BJ (cell line): ENCODE measurements at regions not wholly inside any gene's neighbourhood (a gene's known extent, or its start where the extent isn't known, plus 50 kb on each side); places are given as distances from the start of the nearest gene placed in this dataset.
"Not testable (repeated sequence)": the region's sequence is repeated elsewhere in the genome, so short reads cannot be mapped to it uniquely, and the experiment has no call there.

Experiments
- CTCF ChIA-PET: fragments of 350-600 bp; formaldehyde crosslinking; extraction: SDS; loops from one replicate; lab custom pipeline; 2021; ENCODE audit warnings: antibody characterized with exemption, inconsistent platforms; lab: Yijun Ruan, JAX
- POLR2A ChIA-PET: fragments of 300-600 bp; sonication (Branson Sonifier 250); formaldehyde crosslinking; extraction: SDS; loops from one replicate; lab custom pipeline; 2021; ENCODE audit warnings: antibody characterized with exemption; lab: Charles Lee
- DNase-seq: peaks from one replicate; pipeline ENCODE4 v3.0.0-alpha.2; 2011; ENCODE audit warnings: low read depth
- H3K27me3 ChIP-seq: 2 replicates; pipeline ENCODE4 v1.6.0; 2011; ENCODE audit warnings: low read length; ENCODE audit not compliant: control insufficient read depth, insufficient read depth
- H3K36me3 ChIP-seq: 2 replicates; pipeline ENCODE4 v1.5.1; 2011; ENCODE audit warnings: low read length; ENCODE audit not compliant: control insufficient read depth, insufficient read depth
- H3K4me3 ChIP-seq: 2 replicates; pipeline ENCODE4 v1.5.1; 2011; ENCODE audit warnings: low read depth, mild to moderate bottlenecking, control low read depth, low read length
- CTCF ChIP-seq: IDR thresholded peaks from 2 replicates; pipeline ENCODE4 v1.5.1; 2011; ENCODE audit warnings: low read depth, mild to moderate bottlenecking, control low read depth, inconsistent platforms, low read length, moderate library complexity; ENCODE audit not compliant: insufficient read depth

- no peaks in the 10 kb centered on the region for H3K36me3 ChIP-seq
- POLR2A ChIA-PET: interaction anchor here (0.6 kb wide), 1 partner anchor 121 kb away, joined by 5 read pairs; no protein-coding TSS in a partner anchor
- H3K4me3 ChIP-seq: no peak overlapping the region
- CTCF ChIA-PET: interaction anchor here (0.6 to 1.2 kb wide), 3 partner anchors 9 to 28 kb away, joined by 3 to 4 read pairs (median 3); no protein-coding TSS in a partner anchor
- TF ChIP-seq CTCF: no peak
- no peaks in the 10 kb centered on the region for H3K27me3 ChIP-seq
- no peak for DNase-seq
Measured at GRCh38 chr5:96203761-96204160, 229.3 kb downstream of the PCSK1 start.

GRCh38 chr5:96201503-96201902 lies 231.5 kb downstream of the PCSK1 start:
- no peak for DNase-seq
- no peaks in the 10 kb centered on the region for H3K36me3 ChIP-seq
- CTCF ChIA-PET: no interaction called here
- no peak overlapping the region for H3K4me3 ChIP-seq
- POLR2A ChIA-PET: no interaction called here
- no peaks in the 10 kb centered on the region for H3K27me3 ChIP-seq
- no peak for TF ChIP-seq CTCF

GRCh38 chr5:96200641-96201040 lies 232.4 kb downstream of the PCSK1 start:
- H3K36me3 ChIP-seq: no peaks in the 10 kb centered on the region
- no peak overlapping the region for H3K4me3 ChIP-seq
- no peaks in the 10 kb centered on the region for H3K27me3 ChIP-seq
- no peak for TF ChIP-seq CTCF
- DNase-seq: no peak
- ChIA-PET CTCF (no interaction called here), POLR2A (no interaction called here)

- Histone ChIP-seq H3K27me3 (no peaks in the 10 kb centered on the region), H3K36me3 (no peaks in the 10 kb centered on the region), H3K4me3 (no peak overlapping the region)
- ChIA-PET POLR2A (no interaction called here), CTCF (no interaction called here)
- DNase-seq: no peak
- no peak for TF ChIP-seq CTCF
Measured at GRCh38 chr5:96199713-96200183, 233.3 kb downstream of the PCSK1 start.

GRCh38 chr5:96198356-96199058 lies 234.5 kb downstream of the PCSK1 start:
- H3K27me3 ChIP-seq: no peaks in the 10 kb centered on the region
- no peaks in the 10 kb centered on the region for H3K36me3 ChIP-seq
- no peak for DNase-seq
- CTCF ChIA-PET: no interaction called here
- TF ChIP-seq CTCF: no peak
- POLR2A ChIA-PET: no interaction called here
- no peak overlapping the region for H3K4me3 ChIP-seq

- CTCF ChIA-PET: interaction anchor here (1.5 kb wide), 1 partner anchor 20 kb away, joined by 4 read pairs; no protein-coding TSS in a partner anchor
- POLR2A ChIA-PET, H3K36me3 ChIP-seq, H3K27me3 ChIP-seq, DNase-seq, H3K4me3 ChIP-seq: not testable (repeated sequence)
Measured at GRCh38 chr5:96197767-96198166, 235.3 kb downstream of the PCSK1 start.
